Urinary bladder (tissue), 3 donors: ENCODE measurements at regions not wholly inside any gene's neighbourhood (a gene's known extent, or its start where the extent isn't known, plus 50 kb on each side); places are given as distances from the start of the nearest gene placed in this dataset.
A peak's percentile ranks its signal among the peaks of the same experiment; 100 is the strongest.

Experiments
- DNase-seq: peaks from one replicate; pipeline ENCODE4 v3.0.0-alpha.2; 2015; ENCODE audit errors: extremely low spot score
- H3K27ac ChIP-seq: one replicate; pipeline ENCODE4 v1.5.1; 2013; ENCODE audit warnings: low read depth, mild to moderate bottlenecking, moderate library complexity
- H3K36me3 ChIP-seq: one replicate; pipeline ENCODE4 v1.6.1; 2013; ENCODE audit warnings: mild to moderate bottlenecking, moderate library complexity; ENCODE audit not compliant: insufficient read depth
- H3K4me1 ChIP-seq: one replicate; pipeline ENCODE4 v1.6.1; 2013; ENCODE audit warnings: mild to moderate bottlenecking, moderate library complexity; ENCODE audit not compliant: insufficient read depth
- H3K4me3 ChIP-seq: one replicate; pipeline ENCODE4 v1.5.1; 2013; ENCODE audit warnings: low read depth, low read length
- WGBS: extraction: QIAGEN DNeasy Blood & Tissue Kit; methylation state at CpG from one replicate; pipeline ENCODE4 v1.1.7; 2013; 5-methylcytosine and 5-hydroxymethylcytosine counted together
- donor health status: healthy with polysubstance abuse.
- donor health status: healthy.

- no peak for DNase-seq
- Histone ChIP-seq H3K27ac (no peak overlapping the region), H3K36me3 (no peaks in the 10 kb centered on the region), H3K4me3 (no peak overlapping the region), H3K4me1 (no peaks in the 10 kb centered on the region)
- 89% methylated on average over 13 of the region's 13 CpGs for WGBS
Observed at GRCh38 chr10:4316161-4316810, 509.7 kb upstream of the AKR1E2 start.

DNA sequence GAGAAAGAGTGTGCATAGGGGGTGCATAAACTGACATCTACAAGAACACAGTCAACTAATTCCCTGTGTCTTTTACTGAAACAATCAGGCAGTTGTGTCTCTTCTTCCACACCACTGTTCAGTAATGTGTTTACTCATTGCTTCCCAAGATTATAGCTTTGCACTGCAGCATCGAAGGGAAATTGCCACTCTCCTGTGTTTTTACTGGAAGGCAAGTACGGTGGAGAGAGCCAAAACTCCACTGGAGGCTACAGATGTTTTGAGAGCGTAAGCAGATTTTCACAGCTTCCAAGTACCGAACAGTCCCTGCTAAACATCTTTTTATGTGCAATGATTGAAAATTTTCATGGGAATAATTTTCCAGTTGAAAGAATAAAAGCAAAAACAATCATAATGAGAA, 510.5 kb upstream of the AKR1E2 start:
- H3K4me1 ChIP-seq, result no peaks in the 10 kb centered on the region
- DNase-seq, result peak; percentile 41
- 42% methylated on average over 4 of the region's 4 CpGs for whole genome bisulfite sequencing
- H3K36me3 ChIP-seq, result no peaks in the 10 kb centered on the region
- no peak overlapping the region for H3K4me3 ChIP-seq
- H3K27ac ChIP-seq, result no peak overlapping the region

DNA sequence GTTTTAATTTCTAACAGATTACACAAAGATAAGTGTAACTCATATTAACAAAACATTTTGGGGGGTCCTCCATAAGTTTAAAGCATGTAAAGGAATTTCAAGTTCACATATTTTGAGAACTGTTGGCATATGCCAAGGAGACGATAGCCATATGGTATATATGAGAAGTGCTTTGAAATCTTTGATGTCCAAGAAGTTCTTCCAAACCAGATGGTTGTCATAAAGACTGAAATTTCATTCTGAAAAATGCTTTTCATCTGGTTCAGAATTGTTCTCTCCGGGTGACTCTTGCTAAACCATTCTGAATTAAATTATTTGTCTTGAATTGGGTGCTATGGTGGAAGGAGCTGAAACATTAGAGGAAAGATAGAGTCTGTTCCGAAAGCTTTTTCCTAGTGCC, 513.0 kb upstream of the AKR1E2 start:
- 75% methylated on average over 3 of the region's 3 CpGs for WGBS
- Histone ChIP-seq H3K36me3 (no peaks in the 10 kb centered on the region), H3K4me3 (no peak overlapping the region), H3K4me1 (no peaks in the 10 kb centered on the region), H3K27ac (no peak overlapping the region)
- no peak for DNase-seq

DNA sequence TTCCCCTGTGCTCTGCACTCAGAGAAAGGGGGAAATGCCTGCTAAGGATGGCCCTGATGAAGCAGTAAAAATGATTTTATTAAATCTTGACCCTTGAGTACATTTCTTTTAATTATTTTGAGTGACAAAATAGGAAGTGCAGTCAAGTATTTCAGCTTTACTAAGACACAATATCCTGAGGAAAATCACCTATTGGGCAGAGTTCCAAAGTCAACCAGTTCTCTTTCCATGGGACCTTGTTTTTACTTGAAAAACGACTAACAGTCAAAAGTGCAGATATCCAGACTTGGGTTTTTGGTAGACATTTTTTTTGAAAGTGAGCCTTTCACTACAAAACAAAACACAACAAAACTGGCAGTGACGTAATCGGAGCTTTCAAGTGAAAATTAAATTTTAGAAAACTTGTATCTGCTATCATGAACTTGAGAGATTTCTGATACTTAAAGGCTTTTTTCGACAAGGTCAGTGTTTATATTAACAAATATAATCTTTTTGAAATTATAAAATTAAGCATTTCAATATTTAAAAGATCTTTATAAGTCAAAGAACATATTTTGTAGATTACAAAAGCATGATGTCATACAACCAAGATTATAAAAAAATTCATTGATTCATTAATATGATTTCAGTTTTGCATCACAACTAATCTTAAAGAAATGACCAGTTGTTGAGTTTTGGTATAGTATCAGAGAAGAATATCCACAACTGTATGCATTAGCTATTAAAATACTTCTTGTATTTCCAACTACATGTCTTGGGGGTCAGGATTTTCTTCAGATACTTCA, 513.8 kb upstream of the AKR1E2 start:
- Histone ChIP-seq H3K4me3 (no peak overlapping the region), H3K4me1 (no peaks in the 10 kb centered on the region), H3K27ac (no peak overlapping the region), H3K36me3 (no peaks in the 10 kb centered on the region)
- WGBS, result 87% methylated on average over 4 of the region's 4 CpGs
- no peak for DNase-seq

- H3K36me3 ChIP-seq, result no peaks in the 10 kb centered on the region
- no peak overlapping the region for H3K27ac ChIP-seq
- H3K4me3 ChIP-seq, result no peak overlapping the region
- H3K4me1 ChIP-seq, result no peaks in the 10 kb centered on the region
- WGBS, result 69% methylated on average over 3 of the region's 3 CpGs
- DNase-seq, result no peak
Observed at GRCh38 chr10:4310172-4310571, 515.8 kb upstream of the AKR1E2 start.

DNA sequence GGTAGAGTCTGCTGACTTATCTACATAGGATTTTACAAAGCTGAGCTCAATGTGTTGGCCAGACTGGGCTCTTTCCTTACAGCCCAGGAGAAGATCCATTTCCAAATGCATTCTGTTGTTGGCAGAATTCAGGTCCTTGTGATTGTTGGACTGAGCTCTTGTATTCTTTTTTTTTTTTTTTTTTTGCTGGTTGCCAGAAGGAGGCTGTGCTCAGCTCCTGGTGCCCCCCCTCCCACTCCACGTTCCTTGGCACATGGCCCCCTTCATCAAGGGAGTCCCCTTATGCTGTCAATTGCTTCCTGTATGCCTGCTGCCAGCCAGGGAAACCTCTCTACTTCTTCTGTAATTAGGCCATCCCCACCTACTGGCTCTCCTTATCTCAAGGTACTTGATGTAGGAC, 518.1 kb upstream of the AKR1E2 start:
- no peak overlapping the region for H3K4me3 ChIP-seq
- 19% methylated on average over 1 of the region's 1 CpG for WGBS
- no peak for DNase-seq
- no peaks in the 10 kb centered on the region for H3K4me1 ChIP-seq
- H3K27ac ChIP-seq, result no peak overlapping the region
- no peaks in the 10 kb centered on the region for H3K36me3 ChIP-seq

DNA sequence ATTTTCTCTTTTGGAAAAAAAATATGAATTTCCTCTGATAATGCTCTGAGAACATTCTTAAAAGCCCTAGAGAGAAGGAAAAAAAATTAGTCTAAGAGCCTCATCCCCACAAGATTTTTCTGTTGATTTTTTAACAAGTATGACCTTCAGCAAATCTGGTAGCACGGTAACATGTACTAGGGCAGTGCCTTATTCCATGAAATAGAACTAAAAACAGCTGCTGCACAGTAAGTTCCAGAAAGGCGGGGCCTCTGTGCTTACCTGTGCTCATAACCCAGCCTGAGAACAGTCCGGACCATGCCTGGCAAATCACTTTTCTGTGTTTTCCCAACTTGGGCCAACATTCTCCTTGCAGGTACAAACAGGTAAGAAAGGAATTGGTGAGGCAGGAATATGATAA, 519.1 kb upstream of the AKR1E2 start:
- Histone ChIP-seq H3K27ac (no peak overlapping the region), H3K4me3 (no peak overlapping the region), H3K4me1 (no peaks in the 10 kb centered on the region), H3K36me3 (no peaks in the 10 kb centered on the region)
- no peak for DNase-seq
- 81% methylated on average over 3 of the region's 3 CpGs for WGBS

- no peak overlapping the region for H3K27ac ChIP-seq
- WGBS, result 90% methylated on average over 5 of the region's 5 CpGs
- no peaks in the 10 kb centered on the region for H3K36me3 ChIP-seq
- H3K4me3 ChIP-seq, result no peak overlapping the region
- no peaks in the 10 kb centered on the region for H3K4me1 ChIP-seq
- no peak for DNase-seq
Observed at GRCh38 chr10:4303045-4303444, 518.0 kb upstream of the KLF6 start.

- Histone ChIP-seq H3K36me3 (no peaks in the 10 kb centered on the region), H3K4me3 (no peak overlapping the region), H3K27ac (no peak overlapping the region), H3K4me1 (no peaks in the 10 kb centered on the region)
- DNase-seq, result no peak
- WGBS, result 50% methylated on average over 6 of the region's 6 CpGs
Observed at GRCh38 chr10:4301291-4302045, 516.5 kb upstream of the KLF6 start.

DNA sequence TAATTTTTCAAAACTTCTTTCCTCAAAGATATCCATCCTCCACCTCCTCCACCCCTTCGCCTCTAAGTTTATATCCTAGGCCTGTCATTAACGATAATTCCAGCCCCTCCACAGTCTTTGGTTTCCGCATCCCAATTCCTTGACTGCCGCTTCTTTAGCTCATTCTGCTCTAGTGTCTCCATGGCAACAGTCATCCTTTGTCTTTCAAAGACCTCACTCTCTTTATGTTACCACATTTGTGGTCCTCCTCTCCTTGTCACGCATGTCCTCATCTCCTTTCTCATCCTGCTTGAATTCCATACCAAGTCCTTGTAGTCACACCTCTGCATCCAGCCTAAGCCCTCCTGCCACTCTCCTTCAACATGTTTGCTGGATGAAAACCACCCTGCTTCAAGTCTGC, 511.2 kb upstream of the KLF6 start:
- Histone ChIP-seq H3K36me3 (no peaks in the 10 kb centered on the region), H3K4me3 (no peak overlapping the region), H3K4me1 (no peaks in the 10 kb centered on the region), H3K27ac (no peak overlapping the region)
- DNase-seq, result no peak
- WGBS, result 93% methylated on average over 5 of the region's 5 CpGs

- H3K4me1 ChIP-seq, result no peaks in the 10 kb centered on the region
- no peak for DNase-seq
- no peak overlapping the region for H3K27ac ChIP-seq
- H3K36me3 ChIP-seq, result no peaks in the 10 kb centered on the region
- WGBS, result 92% methylated on average over 16 of the region's 16 CpGs
- H3K4me3 ChIP-seq, result no peak overlapping the region
Observed at GRCh38 chr10:4294996-4295792, 510.2 kb upstream of the KLF6 start.

DNA sequence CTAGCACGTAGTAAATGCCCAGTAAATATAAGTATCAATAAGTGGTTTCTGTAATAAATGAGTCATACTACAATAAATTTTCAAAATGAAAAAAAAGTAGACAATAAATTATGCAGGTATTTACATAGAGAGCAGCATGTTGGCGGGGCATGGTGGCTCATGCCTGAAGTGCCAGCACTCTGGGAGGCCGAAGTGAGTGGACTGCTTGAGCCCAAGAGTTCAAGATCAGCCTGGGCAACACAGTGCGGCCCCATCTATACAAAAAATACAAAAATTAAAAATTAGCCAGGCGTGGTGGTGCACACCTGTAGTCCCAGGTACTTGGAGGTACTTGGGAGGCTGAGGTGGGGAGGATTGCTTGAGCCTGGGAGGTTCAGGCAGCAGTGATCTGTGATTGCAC, 509.3 kb upstream of the KLF6 start:
- H3K4me1 ChIP-seq, result no peaks in the 10 kb centered on the region
- H3K36me3 ChIP-seq, result no peaks in the 10 kb centered on the region
- H3K27ac ChIP-seq, result no peak overlapping the region
- no peak for DNase-seq
- WGBS, result 92% methylated on average over 5 of the region's 5 CpGs
- H3K4me3 ChIP-seq, result no peak overlapping the region

DNA sequence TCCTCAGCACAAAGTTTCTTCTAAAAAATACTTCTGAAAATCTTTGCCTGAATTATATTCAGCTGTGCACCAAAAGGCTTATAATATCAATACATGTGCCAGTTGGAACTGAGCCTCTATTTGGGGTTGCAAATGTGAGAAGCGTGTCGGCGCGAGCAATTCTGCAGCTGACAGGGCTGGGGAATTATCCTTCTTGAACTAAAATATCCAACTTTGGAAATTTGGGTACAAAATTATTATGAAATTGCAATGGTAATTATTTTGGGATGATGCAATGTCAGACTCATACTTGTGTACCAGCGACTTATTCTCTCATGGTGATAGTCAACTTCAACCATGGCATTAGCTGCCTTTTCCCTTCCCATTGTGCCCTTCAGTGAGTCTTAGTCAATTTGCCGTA, 507.0 kb upstream of the KLF6 start:
- no peak for DNase-seq
- no peaks in the 10 kb centered on the region for H3K36me3 ChIP-seq
- 73% methylated on average over 6 of the region's 6 CpGs for WGBS
- H3K27ac ChIP-seq, result no peak overlapping the region
- no peak overlapping the region for H3K4me3 ChIP-seq
- H3K4me1 ChIP-seq, result no peaks in the 10 kb centered on the region
